Ishikawa (cell line): ENCODE measurements at regions not wholly inside any gene's neighbourhood (a gene's known extent, or its start where the extent isn't known, plus 50 kb on each side); places are given as distances from the start of the nearest gene placed in this dataset.
A peak's percentile ranks its signal among the peaks of the same experiment; 100 is the strongest.

Experiments
- CEBPB ChIP-seq: IDR thresholded peaks from 2 replicates; pipeline ENCODE4 v1.6.1; 2012
- CREB1 ChIP-seq: IDR thresholded peaks from 2 replicates; pipeline ENCODE4 v1.6.1; 2012; ENCODE audit warnings: low read depth
- EGR1 ChIP-seq: IDR thresholded peaks from 2 replicates; pipeline ENCODE4 v1.6.1; 2012
- EP300 ChIP-seq: IDR thresholded peaks from 2 replicates; pipeline ENCODE4 v1.6.1; 2012; ENCODE audit warnings: borderline replicate concordance
- FOXM1 ChIP-seq: IDR thresholded peaks from 2 replicates; pipeline ENCODE4 v1.6.1; 2012; ENCODE audit warnings: low read depth, borderline replicate concordance
- NFIC ChIP-seq: IDR thresholded peaks from 2 replicates; pipeline ENCODE4 v1.6.1; 2012
- RAD21 ChIP-seq: IDR thresholded peaks from 2 replicates; pipeline ENCODE4 v1.6.1; 2012; ENCODE audit warnings: low read depth
- TAF1 ChIP-seq: IDR thresholded peaks from 2 replicates; pipeline ENCODE4 v1.6.1; 2012; ENCODE audit warnings: low read depth, mild to moderate bottlenecking
- TCF12 ChIP-seq: IDR thresholded peaks from 2 replicates; pipeline ENCODE4 v1.6.1; 2012; ENCODE audit warnings: low read depth
- TEAD4 ChIP-seq: IDR thresholded peaks from 2 replicates; pipeline ENCODE4 v1.6.1; 2012
- YY1 ChIP-seq: IDR thresholded peaks from 2 replicates; pipeline ENCODE4 v1.6.1; 2012; ENCODE audit warnings: low read depth
- ZBTB7A ChIP-seq: IDR thresholded peaks from 2 replicates; pipeline ENCODE4 v1.6.1; 2012; ENCODE audit warnings: low read depth
- TF ChIP-seq, protein P1 (sequence below): IDR thresholded peaks from 2 replicates; pipeline ENCODE4 v1.6.1; 2012
- TF ChIP-seq, protein P2 (sequence below): IDR thresholded peaks from 2 replicates; pipeline ENCODE4 v1.6.1; 2012; ENCODE audit warnings: low read depth, mild to moderate bottlenecking
- TF ChIP-seq, protein P3 (sequence below): IDR thresholded peaks from 2 replicates; pipeline ENCODE4 v1.6.1; 2012

GRCh38 chr5:102554082-102554481 lies 55.3 kb upstream of the SLCO6A1 start:
- TF ChIP-seq TEAD4 (peak; percentile 56), TCF12 (no peak)

- no peak for TF ChIP-seq ZBTB7A
- peak; percentile 56 for TF ChIP-seq RAD21
- no peak for TF ChIP-seq EGR1
These were observed 55.9 kb upstream of the SLCO6A1 start for GRCh38 chr5:102554728-102555127.

GRCh38 chr5:102561894-102562760 lies 63.3 kb upstream of the SLCO6A1 start:
- TF ChIP-seq RAD21 (peak; percentile 83), TEAD4 (no peak)

DNA sequence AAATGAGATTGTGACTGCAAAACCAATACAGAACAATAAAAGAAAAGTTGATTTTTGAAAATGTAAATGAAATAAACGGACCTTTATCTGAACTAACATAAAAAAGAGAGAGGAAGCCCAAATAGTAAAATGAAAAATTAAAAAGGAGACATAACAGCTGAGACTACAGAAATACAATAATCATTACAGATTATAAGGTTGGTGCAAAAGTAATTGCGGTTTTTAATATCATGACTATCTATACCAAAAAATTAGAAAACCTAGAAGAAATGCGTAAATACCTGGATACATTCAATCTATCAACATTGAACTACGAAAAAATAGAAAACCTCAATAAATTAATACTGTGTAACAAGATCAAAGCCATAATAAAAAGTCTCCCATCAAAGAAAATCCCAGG lies 71.9 kb upstream of the SLCO6A1 start:
- TF ChIP-seq EP300, result no peak
- no peak for TF ChIP-seq TAF1
- no peak for TF ChIP-seq FOXM1
- TF ChIP-seq, protein P1, sequence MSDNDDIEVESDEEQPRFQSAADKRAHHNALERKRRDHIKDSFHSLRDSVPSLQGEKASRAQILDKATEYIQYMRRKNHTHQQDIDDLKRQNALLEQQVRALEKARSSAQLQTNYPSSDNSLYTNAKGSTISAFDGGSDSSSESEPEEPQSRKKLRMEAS, result no peak
- no peak for TF ChIP-seq NFIC
- no peak for TF ChIP-seq ZBTB7A
- no peak for TF ChIP-seq YY1
- TF ChIP-seq EGR1, result no peak
- TF ChIP-seq RAD21, result no peak
- no peak for TF ChIP-seq TEAD4

GRCh38 chr5:102578362-102578761 lies 79.6 kb upstream of the SLCO6A1 start:
- TF ChIP-seq CEBPB (no peak), TAF1 (no peak), TEAD4 (no peak), ZBTB7A (no peak), YY1 (no peak), RAD21 (no peak), EGR1 (no peak), NFIC (no peak)
- TF ChIP-seq, protein P1, result no peak
- TF ChIP-seq, protein P2, sequence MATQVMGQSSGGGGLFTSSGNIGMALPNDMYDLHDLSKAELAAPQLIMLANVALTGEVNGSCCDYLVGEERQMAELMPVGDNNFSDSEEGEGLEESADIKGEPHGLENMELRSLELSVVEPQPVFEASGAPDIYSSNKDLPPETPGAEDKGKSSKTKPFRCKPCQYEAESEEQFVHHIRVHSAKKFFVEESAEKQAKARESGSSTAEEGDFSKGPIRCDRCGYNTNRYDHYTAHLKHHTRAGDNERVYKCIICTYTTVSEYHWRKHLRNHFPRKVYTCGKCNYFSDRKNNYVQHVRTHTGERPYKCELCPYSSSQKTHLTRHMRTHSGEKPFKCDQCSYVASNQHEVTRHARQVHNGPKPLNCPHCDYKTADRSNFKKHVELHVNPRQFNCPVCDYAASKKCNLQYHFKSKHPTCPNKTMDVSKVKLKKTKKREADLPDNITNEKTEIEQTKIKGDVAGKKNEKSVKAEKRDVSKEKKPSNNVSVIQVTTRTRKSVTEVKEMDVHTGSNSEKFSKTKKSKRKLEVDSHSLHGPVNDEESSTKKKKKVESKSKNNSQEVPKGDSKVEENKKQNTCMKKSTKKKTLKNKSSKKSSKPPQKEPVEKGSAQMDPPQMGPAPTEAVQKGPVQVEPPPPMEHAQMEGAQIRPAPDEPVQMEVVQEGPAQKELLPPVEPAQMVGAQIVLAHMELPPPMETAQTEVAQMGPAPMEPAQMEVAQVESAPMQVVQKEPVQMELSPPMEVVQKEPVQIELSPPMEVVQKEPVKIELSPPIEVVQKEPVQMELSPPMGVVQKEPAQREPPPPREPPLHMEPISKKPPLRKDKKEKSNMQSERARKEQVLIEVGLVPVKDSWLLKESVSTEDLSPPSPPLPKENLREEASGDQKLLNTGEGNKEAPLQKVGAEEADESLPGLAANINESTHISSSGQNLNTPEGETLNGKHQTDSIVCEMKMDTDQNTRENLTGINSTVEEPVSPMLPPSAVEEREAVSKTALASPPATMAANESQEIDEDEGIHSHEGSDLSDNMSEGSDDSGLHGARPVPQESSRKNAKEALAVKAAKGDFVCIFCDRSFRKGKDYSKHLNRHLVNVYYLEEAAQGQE, result no peak
- TF ChIP-seq, protein P3, sequence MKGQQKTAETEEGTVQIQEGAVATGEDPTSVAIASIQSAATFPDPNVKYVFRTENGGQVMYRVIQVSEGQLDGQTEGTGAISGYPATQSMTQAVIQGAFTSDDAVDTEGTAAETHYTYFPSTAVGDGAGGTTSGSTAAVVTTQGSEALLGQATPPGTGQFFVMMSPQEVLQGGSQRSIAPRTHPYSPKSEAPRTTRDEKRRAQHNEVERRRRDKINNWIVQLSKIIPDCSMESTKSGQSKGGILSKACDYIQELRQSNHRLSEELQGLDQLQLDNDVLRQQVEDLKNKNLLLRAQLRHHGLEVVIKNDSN, result no peak

- TF ChIP-seq, protein P2, result no peak
- no peak for TF ChIP-seq CEBPB
- TF ChIP-seq CREB1, result no peak
- no peak for TF ChIP-seq TEAD4
- no peak for TF ChIP-seq TCF12
- TF ChIP-seq EGR1, result no peak
These were observed 80.6 kb upstream of the SLCO6A1 start for GRCh38 chr5:102579379-102579778.

- TF ChIP-seq RAD21, result no peak
- TF ChIP-seq TEAD4, result 0 out of 2 replicates have a peak, but pooled peaks have one; percentile 15
These were observed 82.2 kb upstream of the SLCO6A1 start for GRCh38 chr5:102581011-102581410.

GRCh38 chr5:102582696-102583095 lies 83.9 kb upstream of the SLCO6A1 start:
- TF ChIP-seq, protein P1, result no peak
- no peak for TF ChIP-seq RAD21
- TF ChIP-seq CREB1, result no peak
- TF ChIP-seq TCF12, result no peak
- no peak for TF ChIP-seq TAF1
- no peak for TF ChIP-seq CEBPB
- no peak for TF ChIP-seq YY1
- TF ChIP-seq, protein P3, result no peak
- TF ChIP-seq, protein P2, result no peak
- no peak for TF ChIP-seq FOXM1
- no peak for TF ChIP-seq ZBTB7A
- no peak for TF ChIP-seq EGR1
- no peak for TF ChIP-seq TEAD4
- no peak for TF ChIP-seq EP300
- no peak for TF ChIP-seq NFIC
